HG02970 (cell line): ENCODE measurements at regions not wholly inside any gene's neighbourhood (a gene's known extent, or its start where the extent isn't known, plus 50 kb on each side); places are given as distances from the start of the nearest gene placed in this dataset.

Experiments used
- ATAC-seq: cut with Tn5 transposase; IDR thresholded peaks from one replicate; pipeline ENCODE4 v1.9.1; 2021; ENCODE audit warnings: mild to moderate bottlenecking, moderate library complexity, moderate number of reproducible peaks; ENCODE audit not compliant: unreplicated experiment, low FRiP score

- ATAC-seq, result no peak
Observed at GRCh38 chr17:77738751-77739531, 219.6 kb upstream of the TNRC6C start.

- no peak for ATAC-seq
Observed at GRCh38 chr17:77740481-77740880, 218.0 kb upstream of the TNRC6C start.

- no peak for ATAC-seq
Observed at GRCh38 chr17:77741109-77741508, 217.4 kb upstream of the TNRC6C start.

GRCh38 chr17:77742579-77742978 is 215.9 kb upstream of the TNRC6C start:
- no peak for ATAC-seq

GRCh38 chr17:77744066-77744988 is 214.2 kb upstream of the TNRC6C start:
- ATAC-seq, result no peak

GRCh38 chr17:77745702-77746101 is 212.8 kb upstream of the TNRC6C start:
- ATAC-seq, result no peak

- no peak for ATAC-seq
Observed at GRCh38 chr17:77746393-77746792, 212.1 kb upstream of the TNRC6C start.

GRCh38 chr17:77746896-77747554 is 211.5 kb upstream of the TNRC6C start:
- no peak for ATAC-seq

- no peak for ATAC-seq
Observed at GRCh38 chr17:77748436-77748835, 210.1 kb upstream of the TNRC6C start.

- no peak for ATAC-seq
Observed at GRCh38 chr17:77749321-77749751, 209.2 kb upstream of the TNRC6C start.

GRCh38 chr17:77749989-77750388 is 208.5 kb upstream of the TNRC6C start:
- ATAC-seq, result no peak

GRCh38 chr17:77750427-77751043 is 208.0 kb upstream of the TNRC6C start:
- no peak for ATAC-seq

- ATAC-seq, result no peak
Observed at GRCh38 chr17:77753246-77753645, 205.3 kb upstream of the TNRC6C start.

GRCh38 chr17:77753691-77754245 is 204.7 kb upstream of the TNRC6C start:
- ATAC-seq, result no peak

- no peak for ATAC-seq
Observed at GRCh38 chr17:77754956-77755355, 203.5 kb upstream of the TNRC6C start.

GRCh38 chr17:77755410-77755963 is 203.0 kb upstream of the TNRC6C start:
- ATAC-seq, result no peak

- no peak for ATAC-seq
Observed at GRCh38 chr17:77756028-77756427, 202.5 kb upstream of the TNRC6C start.

GRCh38 chr17:77756846-77757560 is 201.5 kb upstream of the TNRC6C start:
- no peak for ATAC-seq

- no peak for ATAC-seq
Observed at GRCh38 chr17:77757561-77757898, 201.0 kb upstream of the TNRC6C start.
